A549 (cell line): ENCODE measurements at regions not wholly inside any gene's neighbourhood (a gene's known extent, or its start where the extent isn't known, plus 50 kb on each side); places are given as distances from the start of the nearest gene placed in this dataset.

ENCODE experiments used
- BHLHE40 ChIP-seq: IDR thresholded peaks from 2 replicates; pipeline ENCODE4 v1.6.1; 2012; ENCODE audit warnings: low read depth, low read length, inconsistent platforms
- CBX8 ChIP-seq: fragments of 200-600 bp; sonication (generic); IDR thresholded peaks from 2 replicates; pipeline ENCODE4 v1.6.1; 2016
- EP300 ChIP-seq, 2 experiments: fragments of >200 bp; sonication (Bioruptor Twin); formaldehyde crosslinking; IDR thresholded peaks; 2 replicates in 1 of 2; 3 replicates in 1 of 2; pipeline ENCODE4 v1.6.1; 2016 to 2017
- MAFK ChIP-seq: fragments of 450-650 bp; IDR thresholded peaks from 2 replicates; pipeline ENCODE4 v1.6.1; 2014; ENCODE audit not compliant: partially characterized antibody
- POLR2A ChIP-seq: IDR thresholded peaks from 2 replicates; pipeline ENCODE4 v1.6.1; 2012; ENCODE audit warnings: mild to moderate bottlenecking, low read length
- RAD21 ChIP-seq, 2 experiments: fragments of >200 bp in 1 of 2; sonication (Bioruptor Twin) in 1 of 2; formaldehyde crosslinking in 1 of 2; IDR thresholded peaks in 1 of 2; conservative IDR thresholded peaks in 1 of 2; 2 replicates in 1 of 2; 3 replicates in 1 of 2; pipeline ENCODE4 v1.6.1; 2012 to 2018; ENCODE audit warnings: inconsistent platforms in 1 of 2
- RCOR1 ChIP-seq: fragments of 150-350 bp; IDR thresholded peaks from 2 replicates; pipeline ENCODE4 v1.6.1; 2014; ENCODE audit warnings: antibody characterized with exemption, low read length, low read depth
- RNF2 ChIP-seq: fragments of 200-600 bp; sonication (generic); IDR thresholded peaks from 2 replicates; pipeline ENCODE4 v1.6.1; 2016; ENCODE audit warnings: low read depth, mild to moderate bottlenecking, antibody characterized with exemption, moderate library complexity, borderline replicate concordance
- TF ChIP-seq, protein P1 (sequence below): fragments of >200 bp; sonication (Bioruptor Twin); formaldehyde crosslinking; IDR thresholded peaks from 3 replicates; pipeline ENCODE4 v1.5.1; 2016
- TF ChIP-seq, protein P2 (sequence below): fragments of 200-600 bp; sonication (generic); IDR thresholded peaks from 2 replicates; pipeline ENCODE4 v1.6.1; 2016; ENCODE audit warnings: antibody characterized with exemption, mild to moderate bottlenecking, moderate library complexity
- TF ChIP-seq, protein P3 (sequence below): fragments of >200 bp; sonication (Bioruptor Twin); formaldehyde crosslinking; IDR thresholded peaks from 3 replicates; pipeline ENCODE4 v1.6.1; 2016
- TF ChIP-seq, protein P4 (sequence below): fragments of >200 bp; sonication (Bioruptor Twin); formaldehyde crosslinking; IDR thresholded peaks from 2 replicates; pipeline ENCODE4 v1.6.1; 2016

DNA sequence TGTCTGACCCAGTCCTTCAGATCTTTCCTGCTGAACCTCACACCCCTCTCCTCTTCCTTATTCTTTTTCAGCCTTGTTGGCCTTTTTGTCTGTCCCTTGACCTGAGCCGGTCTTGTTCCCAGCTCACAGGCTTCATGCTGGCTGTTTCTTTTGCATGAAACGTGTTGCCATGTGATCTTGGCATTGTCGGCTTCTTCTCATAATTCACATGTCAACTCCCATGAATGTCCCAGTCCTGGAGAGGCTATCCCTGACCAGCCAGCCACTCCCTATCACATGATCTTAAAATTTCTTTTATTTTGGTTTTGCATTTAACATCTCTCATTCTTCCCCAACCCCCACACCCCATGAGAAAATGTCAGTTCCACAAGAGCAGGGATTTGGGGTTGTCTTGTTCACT, 131.2 kb upstream of the TSHZ2 start:
- TF ChIP-seq RNF2 = no peak
- TF ChIP-seq, protein P1, sequence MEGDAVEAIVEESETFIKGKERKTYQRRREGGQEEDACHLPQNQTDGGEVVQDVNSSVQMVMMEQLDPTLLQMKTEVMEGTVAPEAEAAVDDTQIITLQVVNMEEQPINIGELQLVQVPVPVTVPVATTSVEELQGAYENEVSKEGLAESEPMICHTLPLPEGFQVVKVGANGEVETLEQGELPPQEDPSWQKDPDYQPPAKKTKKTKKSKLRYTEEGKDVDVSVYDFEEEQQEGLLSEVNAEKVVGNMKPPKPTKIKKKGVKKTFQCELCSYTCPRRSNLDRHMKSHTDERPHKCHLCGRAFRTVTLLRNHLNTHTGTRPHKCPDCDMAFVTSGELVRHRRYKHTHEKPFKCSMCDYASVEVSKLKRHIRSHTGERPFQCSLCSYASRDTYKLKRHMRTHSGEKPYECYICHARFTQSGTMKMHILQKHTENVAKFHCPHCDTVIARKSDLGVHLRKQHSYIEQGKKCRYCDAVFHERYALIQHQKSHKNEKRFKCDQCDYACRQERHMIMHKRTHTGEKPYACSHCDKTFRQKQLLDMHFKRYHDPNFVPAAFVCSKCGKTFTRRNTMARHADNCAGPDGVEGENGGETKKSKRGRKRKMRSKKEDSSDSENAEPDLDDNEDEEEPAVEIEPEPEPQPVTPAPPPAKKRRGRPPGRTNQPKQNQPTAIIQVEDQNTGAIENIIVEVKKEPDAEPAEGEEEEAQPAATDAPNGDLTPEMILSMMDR = no peak
- TF ChIP-seq BHLHE40 = no peak
- TF ChIP-seq, protein P2, sequence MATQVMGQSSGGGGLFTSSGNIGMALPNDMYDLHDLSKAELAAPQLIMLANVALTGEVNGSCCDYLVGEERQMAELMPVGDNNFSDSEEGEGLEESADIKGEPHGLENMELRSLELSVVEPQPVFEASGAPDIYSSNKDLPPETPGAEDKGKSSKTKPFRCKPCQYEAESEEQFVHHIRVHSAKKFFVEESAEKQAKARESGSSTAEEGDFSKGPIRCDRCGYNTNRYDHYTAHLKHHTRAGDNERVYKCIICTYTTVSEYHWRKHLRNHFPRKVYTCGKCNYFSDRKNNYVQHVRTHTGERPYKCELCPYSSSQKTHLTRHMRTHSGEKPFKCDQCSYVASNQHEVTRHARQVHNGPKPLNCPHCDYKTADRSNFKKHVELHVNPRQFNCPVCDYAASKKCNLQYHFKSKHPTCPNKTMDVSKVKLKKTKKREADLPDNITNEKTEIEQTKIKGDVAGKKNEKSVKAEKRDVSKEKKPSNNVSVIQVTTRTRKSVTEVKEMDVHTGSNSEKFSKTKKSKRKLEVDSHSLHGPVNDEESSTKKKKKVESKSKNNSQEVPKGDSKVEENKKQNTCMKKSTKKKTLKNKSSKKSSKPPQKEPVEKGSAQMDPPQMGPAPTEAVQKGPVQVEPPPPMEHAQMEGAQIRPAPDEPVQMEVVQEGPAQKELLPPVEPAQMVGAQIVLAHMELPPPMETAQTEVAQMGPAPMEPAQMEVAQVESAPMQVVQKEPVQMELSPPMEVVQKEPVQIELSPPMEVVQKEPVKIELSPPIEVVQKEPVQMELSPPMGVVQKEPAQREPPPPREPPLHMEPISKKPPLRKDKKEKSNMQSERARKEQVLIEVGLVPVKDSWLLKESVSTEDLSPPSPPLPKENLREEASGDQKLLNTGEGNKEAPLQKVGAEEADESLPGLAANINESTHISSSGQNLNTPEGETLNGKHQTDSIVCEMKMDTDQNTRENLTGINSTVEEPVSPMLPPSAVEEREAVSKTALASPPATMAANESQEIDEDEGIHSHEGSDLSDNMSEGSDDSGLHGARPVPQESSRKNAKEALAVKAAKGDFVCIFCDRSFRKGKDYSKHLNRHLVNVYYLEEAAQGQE = no peak
- no peak for TF ChIP-seq MAFK
- no peak for TF ChIP-seq EP300 (IDR thresholded peaks at IDR 0.05)
- TF ChIP-seq CBX8 = no peak
- no peak for TF ChIP-seq POLR2A
- no peak for TF ChIP-seq RAD21 (conservative IDR thresholded peaks at IDR 0.05 in 1 of 2, IDR thresholded peaks at IDR 0.05 in 1 of 2)
- TF ChIP-seq, protein P3, sequence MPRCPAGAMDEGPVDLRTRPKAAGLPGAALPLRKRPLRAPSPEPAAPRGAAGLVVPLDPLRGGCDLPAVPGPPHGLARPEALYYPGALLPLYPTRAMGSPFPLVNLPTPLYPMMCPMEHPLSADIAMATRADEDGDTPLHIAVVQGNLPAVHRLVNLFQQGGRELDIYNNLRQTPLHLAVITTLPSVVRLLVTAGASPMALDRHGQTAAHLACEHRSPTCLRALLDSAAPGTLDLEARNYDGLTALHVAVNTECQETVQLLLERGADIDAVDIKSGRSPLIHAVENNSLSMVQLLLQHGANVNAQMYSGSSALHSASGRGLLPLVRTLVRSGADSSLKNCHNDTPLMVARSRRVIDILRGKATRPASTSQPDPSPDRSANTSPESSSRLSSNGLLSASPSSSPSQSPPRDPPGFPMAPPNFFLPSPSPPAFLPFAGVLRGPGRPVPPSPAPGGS = no peak
- TF ChIP-seq RCOR1 = no peak
- TF ChIP-seq, protein P4, sequence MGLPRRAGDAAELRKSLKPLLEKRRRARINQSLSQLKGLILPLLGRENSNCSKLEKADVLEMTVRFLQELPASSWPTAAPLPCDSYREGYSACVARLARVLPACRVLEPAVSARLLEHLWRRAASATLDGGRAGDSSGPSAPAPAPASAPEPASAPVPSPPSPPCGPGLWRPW = no peak
